ENCODE measurements at regions not wholly inside any gene's neighbourhood (a gene's known extent, or its start where the extent isn't known, plus 50 kb on each side); places are given as distances from the start of the nearest gene placed in this dataset.
A peak's percentile ranks its signal among the peaks of the same experiment; 100 is the strongest.
"Not testable (repeated sequence)": the region's sequence is repeated elsewhere in the genome, so short reads cannot be mapped to it uniquely, and the experiment has no call there.

- H3K36me3 Mint-ChIP-seq (ENCODE audit: low read depth): no peaks in the 10 kb centered on the region
- DNase-seq (ENCODE audit: low spot score): no peak
- no peak overlapping the region for H3K4me3 Mint-ChIP-seq (ENCODE audit: unreplicated experiment)
- no peak for TF ChIP-seq CTCF (IDR thresholded peaks at IDR 0.05)
- H3K27me3 Mint-ChIP-seq (ENCODE audit: low read depth): no peaks in the 10 kb centered on the region
- H3K9me3 Mint-ChIP-seq (ENCODE audit: low read depth): peaks cover under 1% of the 10 kb centered on the region
- H3K4me1 Mint-ChIP-seq (ENCODE audit: low read depth): peaks cover 6% of the 10 kb centered on the region
- H3K27ac Mint-ChIP-seq (ENCODE audit: unreplicated experiment): no peak overlapping the region
Observed at GRCh38 chrX:155755706-155756337, 125.3 kb upstream of the VAMP7 start.

- no peak for DNase-seq (ENCODE audit: low spot score)
- no peak overlapping the region for H3K27ac Mint-ChIP-seq (ENCODE audit: unreplicated experiment)
- H3K9me3 Mint-ChIP-seq (ENCODE audit: low read depth): peaks cover 9% of the 10 kb centered on the region
- H3K27me3 Mint-ChIP-seq (ENCODE audit: low read depth): no peaks in the 10 kb centered on the region
- H3K4me3 Mint-ChIP-seq (ENCODE audit: unreplicated experiment): no peak overlapping the region
- no peak for TF ChIP-seq CTCF (IDR thresholded peaks at IDR 0.05)
- H3K36me3 Mint-ChIP-seq (ENCODE audit: low read depth): no peaks in the 10 kb centered on the region
- peaks cover 9% of the 10 kb centered on the region for H3K4me1 Mint-ChIP-seq (ENCODE audit: low read depth)
Observed at GRCh38 chrX:155751131-155751530, 130.0 kb upstream of the VAMP7 start.

GRCh38 chrX:155747520-155747919, 133.6 kb upstream of the VAMP7 start:
- no peaks in the 10 kb centered on the region for H3K27me3 Mint-ChIP-seq (ENCODE audit: low read depth)
- peaks cover 14% of the 10 kb centered on the region for H3K4me1 Mint-ChIP-seq (ENCODE audit: low read depth)
- peaks cover 17% of the 10 kb centered on the region for H3K9me3 Mint-ChIP-seq (ENCODE audit: low read depth)
- H3K36me3 Mint-ChIP-seq (ENCODE audit: low read depth): no peaks in the 10 kb centered on the region
- DNase-seq (ENCODE audit: low spot score): no peak
- no peak overlapping the region for H3K4me3 Mint-ChIP-seq (ENCODE audit: unreplicated experiment)
- no peak overlapping the region for H3K27ac Mint-ChIP-seq (ENCODE audit: unreplicated experiment)
- no peak for TF ChIP-seq CTCF (IDR thresholded peaks at IDR 0.05)

- no peaks in the 10 kb centered on the region for H3K36me3 Mint-ChIP-seq (ENCODE audit: low read depth)
- DNase-seq (ENCODE audit: low spot score): no peak
- H3K9me3 Mint-ChIP-seq (ENCODE audit: low read depth): peaks cover 32% of the 10 kb centered on the region
- H3K4me1 Mint-ChIP-seq (ENCODE audit: low read depth): peaks cover 14% of the 10 kb centered on the region
- no peak overlapping the region for H3K4me3 Mint-ChIP-seq (ENCODE audit: unreplicated experiment)
- H3K27ac Mint-ChIP-seq (ENCODE audit: unreplicated experiment): no peak overlapping the region
- no peaks in the 10 kb centered on the region for H3K27me3 Mint-ChIP-seq (ENCODE audit: low read depth)
- no peak for TF ChIP-seq CTCF (IDR thresholded peaks at IDR 0.05)
Observed at GRCh38 chrX:155745792-155746191, 133.0 kb upstream of the TMLHE start.

GRCh38 chrX:155744534-155744933, 131.8 kb upstream of the TMLHE start:
- no peaks in the 10 kb centered on the region for H3K27me3 Mint-ChIP-seq (ENCODE audit: low read depth)
- H3K4me3 Mint-ChIP-seq (ENCODE audit: unreplicated experiment): peak overlapping the region; percentile 61
- peaks cover 1% of the 10 kb centered on the region for H3K36me3 Mint-ChIP-seq (ENCODE audit: low read depth)
- no peak overlapping the region for H3K27ac Mint-ChIP-seq (ENCODE audit: unreplicated experiment)
- no peak for DNase-seq (ENCODE audit: low spot score)
- peaks cover 14% of the 10 kb centered on the region for H3K4me1 Mint-ChIP-seq (ENCODE audit: low read depth)
- TF ChIP-seq CTCF (IDR thresholded peaks at IDR 0.05): no peak
- peaks cover 32% of the 10 kb centered on the region for H3K9me3 Mint-ChIP-seq (ENCODE audit: low read depth)

- H3K4me1 Mint-ChIP-seq (ENCODE audit: low read depth); H3K4me3 Mint-ChIP-seq (ENCODE audit: unreplicated experiment); H3K27ac Mint-ChIP-seq (ENCODE audit: unreplicated experiment); H3K27me3 Mint-ChIP-seq (ENCODE audit: low read depth); H3K36me3 Mint-ChIP-seq (ENCODE audit: low read depth): not testable (repeated sequence)
- peak; percentile 61 for DNase-seq (ENCODE audit: low spot score)
- H3K9me3 Mint-ChIP-seq (ENCODE audit: low read depth): peaks cover 41% of the 10 kb centered on the region
Observed at GRCh38 chrX:155728335-155728734, 115.6 kb upstream of the TMLHE start.
